ENCODE measurements at regions not wholly inside any gene's neighbourhood (a gene's known extent, or its start where the extent isn't known, plus 50 kb on each side); places are given as distances from the start of the nearest gene placed in this dataset.
"Not testable (repeated sequence)": the region's sequence is repeated elsewhere in the genome, so short reads cannot be mapped to it uniquely, and the experiment has no call there.

GRCh38 chr18:37832010-37832695 is 266.6 kb upstream of the CELF4 start:
- TF ChIP-seq CTCF, POLR2AphosphoS5, POLR2A (IDR thresholded peaks at IDR 0.05): not testable (repeated sequence)
